ENCODE measurements at regions not wholly inside any gene's neighbourhood (a gene's known extent, or its start where the extent isn't known, plus 50 kb on each side); places are given as distances from the start of the nearest gene placed in this dataset.

DNA sequence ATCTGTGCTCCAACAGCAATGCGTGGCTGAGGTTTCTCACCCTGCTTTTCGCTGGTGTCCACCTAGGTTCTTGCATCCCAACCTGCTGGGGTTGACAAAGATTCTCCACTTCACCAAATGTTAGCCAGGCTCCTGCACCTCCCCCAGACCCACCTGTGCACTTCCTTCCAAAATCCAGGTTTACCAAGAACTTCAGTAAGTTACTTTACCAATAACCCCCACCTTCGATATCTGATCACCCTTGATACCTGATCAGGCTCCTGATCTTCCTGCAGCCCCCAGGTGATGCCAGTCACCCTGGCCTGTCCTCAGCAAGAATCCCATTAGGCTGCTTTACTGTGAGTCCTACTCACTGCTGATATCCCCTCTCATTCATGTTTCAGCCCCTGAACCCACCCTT, 1203.4 kb downstream of the TBC1D22A start (continued):
- TF ChIP-seq, protein P1, sequence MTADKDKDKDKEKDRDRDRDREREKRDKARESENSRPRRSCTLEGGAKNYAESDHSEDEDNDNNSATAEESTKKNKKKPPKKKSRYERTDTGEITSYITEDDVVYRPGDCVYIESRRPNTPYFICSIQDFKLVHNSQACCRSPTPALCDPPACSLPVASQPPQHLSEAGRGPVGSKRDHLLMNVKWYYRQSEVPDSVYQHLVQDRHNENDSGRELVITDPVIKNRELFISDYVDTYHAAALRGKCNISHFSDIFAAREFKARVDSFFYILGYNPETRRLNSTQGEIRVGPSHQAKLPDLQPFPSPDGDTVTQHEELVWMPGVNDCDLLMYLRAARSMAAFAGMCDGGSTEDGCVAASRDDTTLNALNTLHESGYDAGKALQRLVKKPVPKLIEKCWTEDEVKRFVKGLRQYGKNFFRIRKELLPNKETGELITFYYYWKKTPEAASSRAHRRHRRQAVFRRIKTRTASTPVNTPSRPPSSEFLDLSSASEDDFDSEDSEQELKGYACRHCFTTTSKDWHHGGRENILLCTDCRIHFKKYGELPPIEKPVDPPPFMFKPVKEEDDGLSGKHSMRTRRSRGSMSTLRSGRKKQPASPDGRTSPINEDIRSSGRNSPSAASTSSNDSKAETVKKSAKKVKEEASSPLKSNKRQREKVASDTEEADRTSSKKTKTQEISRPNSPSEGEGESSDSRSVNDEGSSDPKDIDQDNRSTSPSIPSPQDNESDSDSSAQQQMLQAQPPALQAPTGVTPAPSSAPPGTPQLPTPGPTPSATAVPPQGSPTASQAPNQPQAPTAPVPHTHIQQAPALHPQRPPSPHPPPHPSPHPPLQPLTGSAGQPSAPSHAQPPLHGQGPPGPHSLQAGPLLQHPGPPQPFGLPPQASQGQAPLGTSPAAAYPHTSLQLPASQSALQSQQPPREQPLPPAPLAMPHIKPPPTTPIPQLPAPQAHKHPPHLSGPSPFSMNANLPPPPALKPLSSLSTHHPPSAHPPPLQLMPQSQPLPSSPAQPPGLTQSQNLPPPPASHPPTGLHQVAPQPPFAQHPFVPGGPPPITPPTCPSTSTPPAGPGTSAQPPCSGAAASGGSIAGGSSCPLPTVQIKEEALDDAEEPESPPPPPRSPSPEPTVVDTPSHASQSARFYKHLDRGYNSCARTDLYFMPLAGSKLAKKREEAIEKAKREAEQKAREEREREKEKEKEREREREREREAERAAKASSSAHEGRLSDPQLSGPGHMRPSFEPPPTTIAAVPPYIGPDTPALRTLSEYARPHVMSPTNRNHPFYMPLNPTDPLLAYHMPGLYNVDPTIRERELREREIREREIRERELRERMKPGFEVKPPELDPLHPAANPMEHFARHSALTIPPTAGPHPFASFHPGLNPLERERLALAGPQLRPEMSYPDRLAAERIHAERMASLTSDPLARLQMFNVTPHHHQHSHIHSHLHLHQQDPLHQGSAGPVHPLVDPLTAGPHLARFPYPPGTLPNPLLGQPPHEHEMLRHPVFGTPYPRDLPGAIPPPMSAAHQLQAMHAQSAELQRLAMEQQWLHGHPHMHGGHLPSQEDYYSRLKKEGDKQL (CRISPR knock-in tag; IDR thresholded peaks at IDR 0.05; ENCODE audit: low read depth): no peak
- TF ChIP-seq ZBTB20 (CRISPR knock-in tag; IDR thresholded peaks at IDR 0.05; ENCODE audit: borderline replicate concordance, low read depth): no peak
- no peak for TF ChIP-seq CBX5 (CRISPR knock-in tag; IDR thresholded peaks at IDR 0.05; ENCODE audit: borderline replicate concordance)
- TF ChIP-seq ZNF496 (CRISPR knock-in tag; IDR thresholded peaks at IDR 0.05; ENCODE audit: insufficient replicate concordance): no peak
- TF ChIP-seq, protein P2, sequence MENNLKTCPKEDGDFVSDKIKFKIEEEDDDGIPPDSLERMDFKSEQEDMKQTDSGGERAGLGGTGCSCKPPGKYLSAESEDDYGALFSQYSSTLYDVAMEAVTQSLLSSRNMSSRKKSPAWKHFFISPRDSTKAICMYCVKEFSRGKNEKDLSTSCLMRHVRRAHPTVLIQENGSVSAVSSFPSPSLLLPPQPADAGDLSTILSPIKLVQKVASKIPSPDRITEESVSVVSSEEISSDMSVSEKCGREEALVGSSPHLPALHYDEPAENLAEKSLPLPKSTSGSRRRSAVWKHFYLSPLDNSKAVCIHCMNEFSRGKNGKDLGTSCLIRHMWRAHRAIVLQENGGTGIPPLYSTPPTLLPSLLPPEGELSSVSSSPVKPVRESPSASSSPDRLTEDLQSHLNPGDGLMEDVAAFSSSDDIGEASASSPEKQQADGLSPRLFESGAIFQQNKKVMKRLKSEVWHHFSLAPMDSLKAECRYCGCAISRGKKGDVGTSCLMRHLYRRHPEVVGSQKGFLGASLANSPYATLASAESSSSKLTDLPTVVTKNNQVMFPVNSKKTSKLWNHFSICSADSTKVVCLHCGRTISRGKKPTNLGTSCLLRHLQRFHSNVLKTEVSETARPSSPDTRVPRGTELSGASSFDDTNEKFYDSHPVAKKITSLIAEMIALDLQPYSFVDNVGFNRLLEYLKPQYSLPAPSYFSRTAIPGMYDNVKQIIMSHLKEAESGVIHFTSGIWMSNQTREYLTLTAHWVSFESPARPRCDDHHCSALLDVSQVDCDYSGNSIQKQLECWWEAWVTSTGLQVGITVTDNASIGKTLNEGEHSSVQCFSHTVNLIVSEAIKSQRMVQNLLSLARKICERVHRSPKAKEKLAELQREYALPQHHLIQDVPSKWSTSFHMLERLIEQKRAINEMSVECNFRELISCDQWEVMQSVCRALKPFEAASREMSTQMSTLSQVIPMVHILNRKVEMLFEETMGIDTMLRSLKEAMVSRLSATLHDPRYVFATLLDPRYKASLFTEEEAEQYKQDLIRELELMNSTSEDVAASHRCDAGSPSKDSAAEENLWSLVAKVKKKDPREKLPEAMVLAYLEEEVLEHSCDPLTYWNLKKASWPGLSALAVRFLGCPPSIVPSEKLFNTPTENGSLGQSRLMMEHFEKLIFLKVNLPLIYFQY (CRISPR knock-in tag; IDR thresholded peaks at IDR 0.05; ENCODE audit: borderline replicate concordance): no peak
- TF ChIP-seq, protein P3, sequence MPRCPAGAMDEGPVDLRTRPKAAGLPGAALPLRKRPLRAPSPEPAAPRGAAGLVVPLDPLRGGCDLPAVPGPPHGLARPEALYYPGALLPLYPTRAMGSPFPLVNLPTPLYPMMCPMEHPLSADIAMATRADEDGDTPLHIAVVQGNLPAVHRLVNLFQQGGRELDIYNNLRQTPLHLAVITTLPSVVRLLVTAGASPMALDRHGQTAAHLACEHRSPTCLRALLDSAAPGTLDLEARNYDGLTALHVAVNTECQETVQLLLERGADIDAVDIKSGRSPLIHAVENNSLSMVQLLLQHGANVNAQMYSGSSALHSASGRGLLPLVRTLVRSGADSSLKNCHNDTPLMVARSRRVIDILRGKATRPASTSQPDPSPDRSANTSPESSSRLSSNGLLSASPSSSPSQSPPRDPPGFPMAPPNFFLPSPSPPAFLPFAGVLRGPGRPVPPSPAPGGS (CRISPR knock-in tag; IDR thresholded peaks at IDR 0.05): no peak
- TF ChIP-seq XRCC5 (optimal IDR thresholded peaks at IDR 0.05; ENCODE audit: low read length): no peak
- TF ChIP-seq, protein P4, sequence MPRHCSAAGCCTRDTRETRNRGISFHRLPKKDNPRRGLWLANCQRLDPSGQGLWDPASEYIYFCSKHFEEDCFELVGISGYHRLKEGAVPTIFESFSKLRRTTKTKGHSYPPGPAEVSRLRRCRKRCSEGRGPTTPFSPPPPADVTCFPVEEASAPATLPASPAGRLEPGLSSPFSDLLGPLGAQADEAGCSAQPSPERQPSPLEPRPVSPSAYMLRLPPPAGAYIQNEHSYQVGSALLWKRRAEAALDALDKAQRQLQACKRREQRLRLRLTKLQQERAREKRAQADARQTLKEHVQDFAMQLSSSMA (CRISPR knock-in tag; IDR thresholded peaks at IDR 0.05): no peak
- no peak for TF ChIP-seq KMT2B (CRISPR knock-in tag; IDR thresholded peaks at IDR 0.05)
- no peak for TF ChIP-seq KLF15 (CRISPR knock-in tag; IDR thresholded peaks at IDR 0.05; ENCODE audit: borderline replicate concordance)
- TF ChIP-seq ZNF776 (CRISPR knock-in tag; IDR thresholded peaks at IDR 0.05): no peak
- TF ChIP-seq KDM6A (CRISPR knock-in tag; IDR thresholded peaks at IDR 0.05; ENCODE audit: low read depth): no peak
- no peak for TF ChIP-seq HDAC6 (IDR thresholded peaks at IDR 0.05; ENCODE audit: low read depth, low read length)

All from HepG2 (cell line).